HUDEP-2 (cell line): ENCODE measurements at regions not wholly inside any gene's neighbourhood (a gene's known extent, or its start where the extent isn't known, plus 50 kb on each side); places are given as distances from the start of the nearest gene placed in this dataset.

Experiments used
- DNase-seq, 76 experiments: peaks; one replicate each; lab custom pipeline; 2025; ENCODE audit not compliant: unreplicated experiment in 76 of 76; lab: John Stamatoyannopoulos, UW

DNA sequence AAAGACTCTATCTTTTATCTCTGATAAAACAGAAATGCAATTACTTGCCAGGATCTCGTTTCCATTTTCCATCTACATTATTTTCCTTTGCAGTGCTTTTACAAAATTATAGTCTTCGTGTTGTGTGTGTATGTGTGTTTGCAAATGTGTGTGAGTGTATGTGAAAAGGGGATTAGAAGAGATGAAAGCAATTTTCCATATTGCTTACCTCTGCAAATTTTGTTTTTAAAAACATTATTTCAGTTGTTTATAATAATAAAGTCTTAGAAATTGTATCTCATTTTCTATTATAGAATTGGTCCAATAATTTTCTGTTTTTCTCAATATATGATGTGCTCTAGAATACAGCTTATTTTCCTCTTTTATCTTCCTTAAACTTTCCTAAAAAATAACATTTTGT lies 421.3 kb upstream of the ANKRD30A start:
- DNase-seq = no peak

DNA sequence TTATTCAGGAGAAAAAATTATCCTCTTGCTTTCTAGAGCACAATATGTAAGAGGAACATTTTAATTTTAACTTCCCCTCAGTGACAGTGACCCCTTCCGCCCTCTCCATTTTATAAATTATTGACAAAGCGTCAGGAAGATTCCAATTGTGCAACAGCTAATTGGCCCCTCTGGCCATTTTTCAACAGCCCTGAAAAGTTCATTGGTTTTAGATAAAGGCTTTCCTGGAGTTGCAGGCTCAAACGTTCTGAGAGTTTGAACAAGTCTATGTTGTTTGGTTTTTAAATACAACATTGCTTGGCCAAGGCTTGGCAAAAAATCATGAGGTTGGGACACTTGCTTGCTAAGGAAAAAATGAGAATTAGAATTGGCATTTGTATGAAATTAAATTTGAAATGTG lies 422.2 kb upstream of the ANKRD30A start:
- no peak for DNase-seq

DNA sequence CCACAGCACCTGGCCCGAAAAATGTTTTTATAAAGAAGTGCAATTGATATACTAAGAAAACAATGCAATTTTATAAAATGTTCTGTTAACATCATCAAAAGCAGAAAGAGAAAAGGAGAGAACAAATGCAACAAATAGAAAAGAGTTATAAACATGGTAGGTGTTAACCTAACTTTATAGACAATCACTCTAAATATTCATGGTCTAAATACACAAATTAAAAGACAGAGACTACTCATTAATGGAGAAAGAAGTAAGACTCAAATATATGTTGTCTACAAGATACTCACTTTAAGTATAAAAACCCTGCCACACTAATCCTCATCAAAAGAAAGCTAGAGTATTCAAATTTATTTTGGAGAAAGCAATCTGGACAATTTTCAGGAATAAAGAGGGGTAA lies 425.3 kb upstream of the ANKRD30A start:
- DNase-seq = no peak

DNA sequence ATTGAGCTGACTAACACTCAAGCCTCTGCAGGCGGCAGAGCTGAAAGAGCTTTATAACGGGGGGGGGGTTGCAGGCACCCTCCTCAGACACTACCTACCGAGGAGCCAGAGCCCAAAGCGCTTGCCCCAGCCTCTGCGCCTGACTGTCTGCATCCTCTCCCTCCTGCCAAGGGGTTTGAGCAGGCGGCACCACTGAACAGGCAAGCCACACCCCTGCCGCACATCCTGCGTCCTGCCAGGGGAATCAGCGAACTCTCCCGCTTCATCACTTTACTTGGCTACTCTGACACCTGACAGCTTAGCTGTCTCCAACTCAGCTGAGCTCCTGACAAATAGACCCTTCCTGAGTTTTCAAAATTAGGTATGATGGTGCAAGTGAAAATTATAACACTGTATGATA lies 432.6 kb upstream of the ANKRD30A start:
- no peak for DNase-seq

DNA sequence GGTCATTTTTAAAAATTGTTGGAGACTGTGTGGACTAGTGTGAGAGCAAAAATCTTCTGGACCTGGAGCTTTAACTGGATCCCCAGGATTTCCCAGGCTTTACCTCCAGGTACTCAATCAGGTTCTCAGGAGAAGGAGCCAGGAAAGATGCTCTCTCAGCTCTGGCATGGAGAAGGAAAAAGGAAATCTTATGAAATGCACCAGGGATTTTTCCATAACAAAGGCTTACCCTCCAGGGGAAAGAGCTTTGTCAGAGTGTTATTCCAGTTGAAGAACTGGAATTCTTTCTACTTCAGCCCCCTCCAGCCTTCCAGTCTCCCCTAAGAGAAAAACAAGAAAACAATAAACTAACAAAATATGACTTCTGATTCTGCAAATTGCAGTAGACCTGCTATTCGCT lies 436.7 kb upstream of the ANKRD30A start:
- no peak for DNase-seq

DNA sequence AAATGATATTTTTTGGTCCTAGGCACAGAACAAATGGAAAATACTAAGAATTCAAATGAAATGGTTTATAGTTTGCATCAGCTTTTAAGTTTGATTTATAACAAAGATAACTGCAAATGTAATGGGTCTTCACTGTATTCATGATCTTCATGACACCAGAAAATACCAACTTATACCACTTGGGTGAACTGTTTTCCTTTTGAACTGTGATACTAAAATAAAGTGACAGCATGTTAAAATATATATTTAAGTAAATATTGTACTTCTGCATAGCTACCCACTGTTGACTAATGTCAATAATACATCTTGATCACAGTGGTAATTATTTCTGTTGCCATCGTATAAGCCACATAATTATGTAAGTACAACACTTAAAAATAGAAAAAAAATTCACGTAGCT lies 442.0 kb upstream of the ANKRD30A start:
- no peak for DNase-seq

DNA sequence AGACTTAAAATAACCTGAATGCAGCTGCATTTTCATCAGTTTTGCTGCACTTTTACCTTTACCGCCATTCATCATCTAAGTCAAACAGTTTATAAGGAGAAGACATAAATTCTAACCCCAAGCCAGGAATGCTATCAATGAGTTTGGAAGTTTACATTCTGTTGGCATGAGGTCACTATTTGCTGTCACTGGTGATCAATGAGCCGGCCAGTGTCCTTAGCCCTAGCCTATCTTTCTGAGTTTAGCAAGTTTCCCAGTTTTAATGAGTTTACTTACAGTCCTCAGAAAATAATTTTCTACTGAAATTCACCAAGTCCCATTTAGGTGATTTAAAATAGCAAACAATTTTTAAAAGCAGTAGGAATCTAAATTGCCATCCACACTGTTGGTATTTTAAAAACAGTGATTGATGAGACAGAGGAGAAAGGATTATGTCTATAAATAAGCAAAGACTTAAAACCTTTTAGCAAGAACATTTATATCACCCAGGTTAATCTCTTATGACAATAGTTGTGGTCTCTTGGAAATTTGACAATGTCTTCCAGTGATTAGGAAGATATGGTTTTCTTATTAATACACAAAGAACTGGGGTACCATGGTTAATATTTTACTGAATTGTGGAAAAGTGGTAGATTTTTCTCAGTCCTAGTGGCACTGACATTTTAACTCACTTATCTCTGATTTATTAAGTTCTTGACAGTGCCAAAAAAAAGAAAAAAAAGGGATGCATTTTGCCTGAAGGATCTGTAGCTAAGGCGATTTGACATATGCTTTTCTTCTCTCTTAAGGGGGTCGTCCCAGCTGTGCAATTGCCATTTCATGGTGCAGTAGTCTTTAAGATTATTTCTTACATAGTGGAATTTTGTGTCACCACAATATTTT lies 443.4 kb upstream of the ANKRD30A start:
- no peak for DNase-seq

DNA sequence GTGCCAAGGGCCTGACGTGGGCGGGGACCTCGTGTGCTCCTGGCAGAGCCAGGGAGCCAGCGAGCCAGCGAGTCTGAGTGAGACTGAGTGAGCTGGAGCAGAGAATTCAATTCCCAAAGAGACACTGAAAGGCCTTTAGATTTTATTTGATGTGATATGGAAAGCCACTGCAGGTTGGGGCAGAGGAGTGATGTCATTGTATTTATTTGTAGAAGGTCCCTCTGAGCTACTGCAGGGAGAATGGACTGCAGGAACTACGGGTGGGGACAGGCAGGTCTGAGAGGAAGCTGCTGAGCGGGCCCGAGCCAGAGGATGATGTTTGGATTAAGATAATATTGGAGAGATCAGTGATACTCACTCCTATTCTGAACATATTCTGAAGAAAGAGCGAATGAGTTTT lies 445.8 kb upstream of the ANKRD30A start:
- DNase-seq = no peak

DNA sequence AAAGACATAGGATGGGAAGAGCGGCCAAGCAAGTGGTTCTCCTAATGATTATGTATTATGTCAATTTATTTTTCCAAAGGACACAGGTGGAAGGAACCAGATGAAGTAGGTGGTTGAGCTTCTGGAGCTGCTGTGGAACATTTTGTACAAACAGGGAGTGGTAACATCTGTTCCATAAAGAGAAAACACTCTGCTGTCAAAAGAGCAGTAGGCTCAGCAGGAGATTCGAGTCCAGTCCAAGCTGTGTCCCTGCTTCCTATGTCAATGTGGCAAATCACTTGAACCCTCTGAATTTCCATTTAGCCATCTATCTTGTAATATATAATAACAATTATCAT lies 448.0 kb upstream of the ANKRD30A start:
- no peak for DNase-seq

DNA sequence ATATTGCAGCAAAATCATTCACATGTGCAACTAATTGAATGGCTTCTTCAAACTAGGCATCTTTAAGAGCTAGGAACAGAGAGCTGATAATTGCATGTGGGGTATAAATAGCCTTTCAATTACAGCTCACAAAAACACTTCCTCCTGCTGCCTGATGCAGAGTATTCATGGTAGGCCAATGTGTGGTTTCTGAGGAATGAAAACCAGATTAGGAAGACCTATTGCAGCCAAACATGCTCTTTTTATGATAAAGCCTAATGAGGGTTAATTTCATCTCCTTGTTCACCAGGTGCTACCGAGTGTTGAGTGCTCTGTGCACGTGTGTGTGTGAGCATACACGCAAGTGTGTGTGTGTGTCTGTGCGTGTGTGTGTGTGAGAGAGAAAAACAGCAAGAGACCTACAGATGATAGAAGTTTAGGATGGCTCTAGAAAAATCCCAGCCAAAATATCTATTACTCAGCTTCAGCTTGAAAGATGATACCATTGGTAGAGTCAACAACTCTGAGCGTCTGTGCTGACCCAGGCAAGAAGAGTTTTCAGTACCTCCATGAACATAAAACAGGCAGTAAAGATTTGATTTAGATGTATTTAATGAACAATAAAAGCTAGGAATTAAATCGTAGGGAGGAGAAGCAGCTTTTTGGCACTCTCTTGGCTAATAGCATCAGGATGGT lies 448.5 kb upstream of the ANKRD30A start:
- no peak for DNase-seq

DNA sequence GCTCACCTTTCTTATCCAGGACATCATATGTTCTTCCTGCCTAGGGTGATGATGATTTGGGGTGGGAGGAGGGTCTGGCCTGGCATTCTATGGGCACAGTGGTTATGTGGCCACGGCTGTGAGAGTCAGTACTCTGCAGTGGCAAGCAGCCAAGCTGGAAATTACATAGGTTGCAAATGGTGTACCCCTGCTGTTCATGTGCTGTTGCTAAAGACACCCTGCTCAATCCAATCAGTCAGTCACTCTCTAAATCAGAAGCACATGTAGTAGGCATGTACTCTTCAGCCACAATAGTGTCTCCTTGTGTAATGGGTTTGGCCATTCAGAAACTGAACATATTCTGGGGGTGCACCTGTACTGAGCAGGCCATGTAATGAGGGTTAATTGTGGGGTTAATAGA lies 449.1 kb upstream of the ANKRD30A start:
- no peak for DNase-seq

DNA sequence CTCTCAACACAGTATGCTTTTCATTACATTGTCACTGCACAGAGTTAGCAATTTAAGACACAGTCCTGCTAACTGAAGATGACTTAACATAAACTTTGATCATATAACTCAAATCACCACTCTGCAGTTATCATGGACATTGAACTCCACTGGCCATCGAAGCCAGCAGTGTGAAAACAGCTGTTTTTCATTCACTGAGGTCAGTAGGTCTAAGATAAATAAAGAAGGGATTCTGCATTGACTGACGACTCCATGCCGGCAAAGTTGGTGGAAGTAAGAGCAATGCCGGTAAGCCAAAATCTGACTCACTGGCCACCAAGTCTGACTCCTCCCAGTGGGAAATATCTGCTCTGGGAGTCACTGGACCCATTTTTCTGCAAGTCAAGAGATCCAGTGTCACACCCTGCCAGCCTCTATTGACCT lies 449.9 kb upstream of the ANKRD30A start:
- no peak for DNase-seq

DNA sequence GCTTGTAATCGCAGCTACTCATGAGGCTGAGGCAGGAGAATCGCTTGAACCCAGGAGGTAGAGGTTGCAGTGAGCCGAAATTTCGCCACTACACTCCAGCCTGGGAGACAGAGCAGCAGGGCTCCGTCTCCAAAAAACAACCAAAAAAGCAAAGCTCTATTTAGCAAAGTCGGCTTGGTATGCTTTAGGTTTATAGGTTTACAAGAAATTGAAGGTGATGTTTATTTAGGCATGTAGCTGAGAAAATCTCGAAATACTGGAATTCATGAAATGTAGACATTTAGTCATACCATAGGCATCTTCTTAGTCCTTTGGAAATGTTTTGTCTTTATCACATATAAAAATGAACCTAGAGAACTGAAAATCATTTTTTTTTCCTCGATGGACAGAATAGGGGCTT lies 453.8 kb upstream of the ANKRD30A start:
- DNase-seq = no peak

DNA sequence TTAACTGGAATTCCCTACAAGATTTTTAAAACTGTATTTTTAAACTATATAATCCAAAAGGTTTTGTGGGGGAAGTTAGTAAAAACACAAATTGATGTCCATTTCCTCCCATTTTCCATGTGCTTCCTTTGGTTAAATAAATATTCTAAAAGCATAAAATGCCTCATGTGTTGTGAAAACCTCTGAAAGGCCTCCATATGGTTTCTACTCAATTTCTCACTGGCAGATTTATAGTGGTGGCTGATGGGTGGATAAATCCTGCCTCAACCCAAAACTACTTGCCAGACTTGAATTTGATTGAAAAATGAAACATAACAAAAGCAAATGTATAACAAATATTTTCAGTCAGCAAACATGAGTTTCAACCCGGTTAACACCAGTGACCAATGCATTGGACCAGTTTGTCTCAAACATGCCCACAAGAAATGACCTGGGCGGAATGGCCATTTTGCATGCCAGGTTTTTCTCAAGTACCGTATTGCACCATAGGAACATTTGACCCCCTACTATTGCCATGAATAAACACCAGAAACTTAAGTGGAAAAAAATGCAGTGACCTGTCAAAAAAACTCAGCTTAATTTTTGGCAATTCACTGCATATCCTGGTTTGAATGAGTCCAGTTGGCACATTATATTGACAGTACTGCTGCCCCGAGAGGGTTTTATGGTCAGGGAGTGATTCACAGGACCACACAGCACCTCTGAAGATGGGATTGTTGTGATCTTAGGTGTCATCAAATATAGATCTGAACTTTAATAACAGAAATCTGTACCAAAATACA lies 454.6 kb upstream of the ANKRD30A start:
- DNase-seq = no peak

DNA sequence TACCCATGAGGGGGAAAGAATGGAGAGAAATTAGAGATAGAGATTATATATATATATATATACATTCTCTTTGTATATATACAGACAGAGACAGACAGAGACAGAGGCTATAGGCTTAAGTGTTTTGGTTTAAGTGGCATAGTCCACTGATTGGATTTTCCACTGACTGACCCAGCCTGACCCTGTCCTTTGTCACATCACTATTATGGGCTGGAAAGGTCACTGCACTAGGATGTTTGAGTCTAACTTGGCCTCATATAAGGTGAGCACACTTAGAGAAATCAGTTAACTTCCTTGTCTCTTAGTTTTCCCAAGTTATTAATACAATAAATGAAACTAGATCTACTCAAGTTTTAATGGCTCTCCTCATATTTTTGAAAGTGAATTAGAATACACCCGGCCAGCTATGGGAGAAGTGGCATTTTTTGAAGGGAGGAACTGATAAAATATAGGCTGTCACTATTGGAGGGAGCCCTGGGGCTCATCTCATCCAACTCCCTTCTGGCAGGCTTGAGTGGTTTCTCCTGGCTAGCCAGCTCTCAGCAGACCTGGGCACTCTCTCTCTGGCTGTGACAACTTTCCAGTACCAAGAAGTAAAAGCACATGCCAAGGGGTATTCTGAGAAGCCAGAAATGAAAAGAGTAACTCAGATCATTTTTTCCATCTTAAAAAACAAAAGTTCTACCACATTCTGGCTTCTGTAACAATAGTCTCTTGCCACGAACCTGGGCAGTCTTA lies 455.6 kb upstream of the ANKRD30A start:
- DNase-seq = no peak

DNA sequence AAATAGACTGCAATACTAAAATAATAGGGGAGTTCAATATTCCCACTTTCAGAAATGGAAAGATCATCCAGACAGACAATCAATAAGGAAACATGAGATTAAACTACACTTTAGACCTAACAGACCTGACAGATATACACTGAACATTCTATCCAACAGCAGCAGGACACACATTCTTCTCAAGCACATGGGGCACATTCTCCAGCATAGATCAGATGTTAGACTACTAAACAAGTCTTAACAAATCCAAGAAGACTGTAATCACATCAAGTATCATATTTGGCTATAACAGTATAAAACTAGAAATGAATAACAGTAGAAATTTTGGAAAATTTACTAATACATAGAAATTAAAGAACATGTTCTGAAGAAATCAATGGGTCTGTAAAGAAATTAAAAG lies 458.9 kb upstream of the ANKRD30A start:
- DNase-seq = no peak

DNA sequence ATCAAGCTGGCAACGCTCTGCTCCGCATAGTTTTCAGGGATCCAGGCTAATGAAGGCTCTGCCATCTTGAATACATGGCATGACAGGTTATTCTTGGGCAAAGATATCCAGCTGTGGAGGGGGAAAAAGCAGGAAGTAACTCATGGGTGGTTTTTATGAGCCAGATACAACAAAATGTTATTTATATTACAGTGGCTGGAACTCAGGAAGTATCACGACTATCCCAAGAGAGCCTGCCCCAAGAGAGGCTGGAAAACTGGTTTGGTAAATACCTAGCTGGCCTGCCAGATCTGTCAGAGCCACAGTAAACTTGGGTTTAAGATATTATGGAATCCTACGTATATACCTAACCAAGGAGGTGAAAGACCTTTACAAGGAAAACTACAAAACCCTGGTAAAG lies 462.8 kb upstream of the ANKRD30A start:
- no peak for DNase-seq

DNA sequence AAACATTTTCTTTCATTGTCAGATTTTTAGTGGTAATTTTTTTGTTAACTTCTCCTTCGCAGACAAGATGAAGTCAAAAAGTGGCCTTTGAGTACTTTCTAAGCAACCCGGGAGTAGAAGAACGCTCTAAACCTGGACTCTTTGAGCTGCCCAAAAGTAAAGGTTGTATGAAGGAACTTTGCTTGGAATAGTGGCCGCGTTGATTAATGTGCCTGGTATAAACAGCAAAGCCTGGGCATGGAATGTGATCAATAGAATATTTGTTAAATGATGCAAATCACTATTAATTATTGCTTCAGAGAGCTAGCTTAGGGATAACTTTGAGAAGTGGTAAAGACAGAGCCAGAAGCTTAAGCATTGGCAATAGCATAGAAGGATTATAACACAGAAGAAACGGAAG lies 475.1 kb upstream of the ANKRD30A start:
- no peak for DNase-seq

DNA sequence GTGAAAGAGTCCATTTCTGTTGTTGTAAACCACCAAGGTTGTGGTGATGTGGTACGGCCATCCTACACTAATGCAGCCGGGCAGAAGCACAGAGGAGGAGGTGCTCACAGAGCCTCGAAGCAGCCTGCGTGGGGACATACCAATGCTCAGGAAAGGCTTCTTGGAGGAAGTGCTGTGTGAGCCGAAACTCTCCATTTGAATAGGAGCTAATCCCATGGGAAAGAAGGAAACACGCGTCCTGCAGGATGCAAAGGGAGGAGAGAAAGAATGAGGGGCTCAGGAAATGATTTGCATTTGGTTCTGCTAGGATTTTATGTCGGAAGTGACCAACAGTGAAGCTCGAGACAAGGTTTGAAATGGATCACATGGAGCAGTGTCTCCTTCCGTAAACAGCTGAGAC lies 477.9 kb upstream of the ANKRD30A start:
- DNase-seq = no peak

DNA sequence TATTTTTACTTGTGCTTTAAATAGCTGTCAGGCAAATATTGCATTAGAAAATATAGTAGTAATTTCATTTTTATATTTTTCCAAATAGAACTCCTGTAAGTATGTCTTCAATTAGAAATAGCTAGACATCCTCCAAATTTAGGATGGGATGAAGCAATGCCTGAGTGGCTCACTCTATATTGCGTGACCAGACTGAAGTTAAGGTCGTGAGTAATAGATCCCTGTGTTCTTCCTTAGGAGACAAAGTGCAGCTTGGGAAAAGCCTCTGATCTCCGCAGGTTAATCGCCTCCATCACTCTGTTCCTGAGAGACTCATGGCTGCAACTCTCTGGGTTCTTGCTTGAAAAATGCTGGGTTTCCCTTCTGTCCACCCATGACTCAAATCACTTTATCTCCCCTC lies 484.8 kb upstream of the ANKRD30A start:
- DNase-seq = no peak
